ENCODE measurements at regions not wholly inside any gene's neighbourhood (a gene's known extent, or its start where the extent isn't known, plus 50 kb on each side); places are given as distances from the start of the nearest gene placed in this dataset.

DNA sequence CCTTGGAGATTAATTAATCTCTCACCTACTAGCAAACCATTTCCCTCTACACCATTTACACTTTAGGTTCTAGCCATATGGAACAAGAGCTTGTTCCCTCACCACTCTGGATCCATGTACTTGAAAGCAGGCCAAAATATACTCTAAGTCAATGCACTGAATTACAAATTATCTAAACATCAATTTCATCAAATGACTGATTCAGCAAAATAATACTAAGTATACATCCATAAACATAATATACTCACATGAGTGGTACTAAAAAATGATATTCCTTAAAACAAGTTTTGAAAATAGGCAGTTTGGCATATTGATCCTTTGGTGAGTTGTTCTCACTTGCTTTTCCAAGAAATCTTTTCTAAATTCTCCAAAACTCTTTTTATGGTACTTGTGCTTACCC is 459.7 kb upstream of the ZNF385D start:
- H3K23ac ChIP-seq (ENCODE audit: insufficient read length), result no peak overlapping the region
- no peak overlapping the region for H2BK120ac ChIP-seq (replicated peaks; ENCODE audit: low read depth, low read length)
- H3K18ac ChIP-seq (ENCODE audit: extremely low read depth, low read length), result no peak overlapping the region
- no peak overlapping the region for H2BK5ac ChIP-seq (ENCODE audit: low read depth, low read length)
- no peak overlapping the region for H3K4me2 ChIP-seq (ENCODE audit: insufficient read depth in 1 of 2, low read depth in 2 of 2, low read length in 2 of 2)
- no peak overlapping the region for H3K4me3 ChIP-seq (ENCODE audit: extremely low read depth in 1 of 4, insufficient read depth in 2 of 4, low read depth in 3 of 4, low read length in 4 of 4)
- peaks cover 0 to 1% (median 0%) of the 10 kb centered on the region in 4 experiments; a peak in 2 of 7 replicates for H3K27me3 ChIP-seq (replicated peaks in 1 of 4; ENCODE audit: control insufficient read depth in 3 of 4, extremely low read depth in 1 of 4, insufficient read depth in 3 of 4, low read length in 3 of 4)
- no peak overlapping the region for H3K14ac ChIP-seq (ENCODE audit: insufficient read length)
- H3K79me1 ChIP-seq (ENCODE audit: low read depth, low read length), result no peaks in the 10 kb centered on the region
- no peak overlapping the region for H3K9ac ChIP-seq (replicated peaks in 1 of 4; ENCODE audit: extremely low read depth in 1 of 4, low read depth in 3 of 4, low read length in 3 of 4)
- H4K20me1 ChIP-seq (replicated peaks in 1 of 2; ENCODE audit: control insufficient read depth in 1 of 2, insufficient read depth in 2 of 2, low read length in 2 of 2), result no peaks in the 10 kb centered on the region
- no peak overlapping the region for H3K27ac ChIP-seq (ENCODE audit: low read depth, low read length)
- no peak overlapping the region for H3K56ac ChIP-seq (replicated peaks; ENCODE audit: insufficient read length, low read depth, low read length)
- no peak overlapping the region for H2AK5ac ChIP-seq (ENCODE audit: low read depth, low read length)
- CTCF ChIA-PET (ENCODE audit: partially characterized antibody), result no interaction called here
- no peak overlapping the region for H4K91ac ChIP-seq (replicated peaks; ENCODE audit: insufficient read length, low read length)
- H3K23me2 ChIP-seq (ENCODE audit: low read depth, low read length), result no peaks in the 10 kb centered on the region
- no peak overlapping the region for H2AFZ ChIP-seq (ENCODE audit: low read length)
- no peaks in the 10 kb centered on the region for H3K36me3 ChIP-seq (ENCODE audit: control insufficient read depth in 2 of 4, insufficient read depth in 4 of 4, low read length in 3 of 4)
- H3K9me3 ChIP-seq (ENCODE audit: insufficient read depth in 2 of 2, low read depth in 1 of 2, low read length in 1 of 2), result no peaks in the 10 kb centered on the region
- TF ChIP-seq POLR2A (IDR thresholded peaks at IDR 0.05; ENCODE audit: control extremely low read depth in 1 of 2, low read depth in 2 of 2, low read length in 2 of 2), result no peak
- no peak for TF ChIP-seq TAF1 (IDR thresholded peaks at IDR 0.05; ENCODE audit: low read depth, low read length)
- TF ChIP-seq, protein P1, sequence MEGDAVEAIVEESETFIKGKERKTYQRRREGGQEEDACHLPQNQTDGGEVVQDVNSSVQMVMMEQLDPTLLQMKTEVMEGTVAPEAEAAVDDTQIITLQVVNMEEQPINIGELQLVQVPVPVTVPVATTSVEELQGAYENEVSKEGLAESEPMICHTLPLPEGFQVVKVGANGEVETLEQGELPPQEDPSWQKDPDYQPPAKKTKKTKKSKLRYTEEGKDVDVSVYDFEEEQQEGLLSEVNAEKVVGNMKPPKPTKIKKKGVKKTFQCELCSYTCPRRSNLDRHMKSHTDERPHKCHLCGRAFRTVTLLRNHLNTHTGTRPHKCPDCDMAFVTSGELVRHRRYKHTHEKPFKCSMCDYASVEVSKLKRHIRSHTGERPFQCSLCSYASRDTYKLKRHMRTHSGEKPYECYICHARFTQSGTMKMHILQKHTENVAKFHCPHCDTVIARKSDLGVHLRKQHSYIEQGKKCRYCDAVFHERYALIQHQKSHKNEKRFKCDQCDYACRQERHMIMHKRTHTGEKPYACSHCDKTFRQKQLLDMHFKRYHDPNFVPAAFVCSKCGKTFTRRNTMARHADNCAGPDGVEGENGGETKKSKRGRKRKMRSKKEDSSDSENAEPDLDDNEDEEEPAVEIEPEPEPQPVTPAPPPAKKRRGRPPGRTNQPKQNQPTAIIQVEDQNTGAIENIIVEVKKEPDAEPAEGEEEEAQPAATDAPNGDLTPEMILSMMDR (IDR thresholded peaks at IDR 0.05; ENCODE audit: control extremely low read depth in 1 of 3, insufficient read depth in 1 of 3, low read depth in 1 of 3, low read length in 3 of 3), result no peak
- TF ChIP-seq RFX5 (IDR thresholded peaks at IDR 0.05; ENCODE audit: borderline replicate concordance, low read depth, low read length), result no peak
- no peak for TF ChIP-seq SP1 (IDR thresholded peaks at IDR 0.05; ENCODE audit: low read depth, low read length)
- FAIRE-seq (no peak), DNase-seq (ENCODE audit: low read depth in 1 of 2, low spot score in 2 of 2) (no peak)
- POLR2A ChIA-PET (ENCODE audit: partially characterized antibody), result no interaction called here
- H4K5ac ChIP-seq (ENCODE audit: insufficient read length, low read depth, low read length), result no peak overlapping the region
- H2BK12ac ChIP-seq (ENCODE audit: low read depth, low read length), result no peak overlapping the region
- H4K8ac ChIP-seq (ENCODE audit: extremely low read depth, insufficient read depth, low read length), result no peak overlapping the region
- no peak overlapping the region for H2BK20ac ChIP-seq (ENCODE audit: low read length)
- H3K4ac ChIP-seq (replicated peaks; ENCODE audit: insufficient read length, low read depth, low read length), result no peak overlapping the region
- H2BK15ac ChIP-seq (ENCODE audit: low read length), result no peak overlapping the region
- H3K4me1 ChIP-seq (replicated peaks in 1 of 4; ENCODE audit: control insufficient read depth in 3 of 4, insufficient read depth in 4 of 4, low read length in 3 of 4), result no peaks in the 10 kb centered on the region
- H3K79me2 ChIP-seq (ENCODE audit: control insufficient read depth in 1 of 2, insufficient read depth in 2 of 2, low read length in 2 of 2), result no peaks in the 10 kb centered on the region

Data from H1 (cell line).